Esophagus squamous epithelium (tissue), 5 donors: ENCODE measurements at regions not wholly inside any gene's neighbourhood (a gene's known extent, or its start where the extent isn't known, plus 50 kb on each side); places are given as distances from the start of the nearest gene placed in this dataset.

ENCODE experiments used
- DNase-seq: peaks from one replicate; lab custom pipeline; 2025; lab: John Stamatoyannopoulos, UW
- H3K27ac ChIP-seq, 4 donors: fragments of 200-600 bp; sonication (generic); one replicate each; pipeline ENCODE4 v1.5.1; 2016 to 2019; ENCODE audit warnings: mild to moderate bottlenecking in 1 of 4
- H3K27me3 ChIP-seq, 4 donors: fragments of 200-600 bp; sonication (generic); 1 replicate in 3 of 4; 2 replicates in 1 of 4; pipeline versions ENCODE4 v1.5.1 to v1.6.0; 2017 to 2021; ENCODE audit warnings: antibody characterized with exemption in 1 of 4
- H3K36me3 ChIP-seq, 3 donors: fragments of 200-600 bp; sonication (generic); one replicate each; pipeline ENCODE4 v1.5.1; 2016 to 2019
- H3K4me1 ChIP-seq, 3 donors: fragments of 200-600 bp; sonication (generic); one replicate each; pipeline ENCODE4 v1.5.1; 2017 to 2019
- H3K4me3 ChIP-seq, 4 donors: fragments of 200-600 bp; sonication (generic); 1 replicate in 3 of 4; 2 replicates in 1 of 4; pipeline ENCODE4 v1.5.1; 2016 to 2019; ENCODE audit warnings: mild to moderate bottlenecking in 2 of 4, moderate library complexity in 1 of 4
- H3K9me3 ChIP-seq, 3 donors: fragments of 200-600 bp; sonication (generic); one replicate each; pipeline ENCODE4 v1.5.1; 2016 to 2019
- CTCF ChIP-seq, 6 experiments: fragments of 450-650 bp in 4 of 6; fragments of 200-600 bp in 2 of 6; sonication (generic) in 2 of 6; IDR thresholded peaks; one replicate each; pipeline ENCODE4 v1.5.1; 2016 to 2019; ENCODE audit warnings: antibody characterized with exemption in 6 of 6, mild to moderate bottlenecking in 4 of 6, moderate library complexity in 4 of 6
- POLR2A ChIP-seq, 4 donors: fragments of 450-650 bp; IDR thresholded peaks; one replicate each; pipeline ENCODE4 v1.6.1; 2017; ENCODE audit warnings: antibody characterized with exemption in 4 of 4, mild to moderate bottlenecking in 4 of 4, moderate library complexity in 3 of 4
- WGBS, 2 donors: methylation state at CpG; one replicate each; pipeline ENCODE4 v1.1.5; 2018; 5-methylcytosine and 5-hydroxymethylcytosine counted together
- intact Hi-C: fragments of 100-400 bp; cut with DNase I; formaldehyde crosslinking; loops from one replicate; pipeline ENCODE4 v1.15.0; 2022
- donor health status: DM: yes; HTN: yes; CAD: no.

- no peak overlapping the region for H3K4me3 ChIP-seq
- H3K9me3 ChIP-seq, result peaks cover 0 to 4% (median 0%) of the 10 kb centered on the region in 3 donors
- WGBS, 2 donors, result 47 to 52% methylated on average over 1 of the region's 1 CpG
- H3K4me1 ChIP-seq, result no peaks in the 10 kb centered on the region
- no peaks in the 10 kb centered on the region for H3K36me3 ChIP-seq
- no peak for TF ChIP-seq CTCF (IDR thresholded peaks at IDR 0.05)
- no peak for TF ChIP-seq POLR2A (IDR thresholded peaks at IDR 0.05)
- H3K27ac ChIP-seq, result no peak overlapping the region
- no peak for DNase-seq
- intact Hi-C loops, result no loop called here
- no peaks in the 10 kb centered on the region for H3K27me3 ChIP-seq
Observed at GRCh38 chr21:24179110-24179509, 1428.2 kb downstream of the MRPL39 start.

DNA sequence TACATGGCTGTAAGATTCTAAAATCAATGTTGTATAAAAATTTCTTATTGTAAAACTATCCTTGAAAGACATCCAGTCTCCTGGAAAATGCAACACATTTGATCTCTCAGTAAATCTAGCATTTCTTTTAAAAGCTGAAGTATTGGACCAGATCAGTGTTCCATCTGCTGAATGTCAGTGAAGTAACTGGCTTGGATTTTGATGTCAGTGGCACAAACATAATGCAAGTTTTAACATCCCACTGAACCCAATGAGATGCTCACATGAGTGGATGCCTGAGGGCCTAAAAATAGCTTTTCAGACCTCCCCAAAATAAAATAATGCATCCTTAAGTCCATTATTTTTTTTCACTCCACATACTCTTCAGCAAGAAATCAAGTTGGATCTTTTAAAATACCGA lies 1432.2 kb downstream of the MRPL39 start:
- no peaks in the 10 kb centered on the region for H3K36me3 ChIP-seq
- no peak for TF ChIP-seq POLR2A (IDR thresholded peaks at IDR 0.05)
- TF ChIP-seq CTCF (IDR thresholded peaks at IDR 0.05), result no peak
- no peak for DNase-seq
- H3K9me3 ChIP-seq, result peaks cover 0 to 4% (median 0%) of the 10 kb centered on the region in 3 donors
- intact Hi-C loops, result no loop called here
- WGBS, 2 donors, result 56 to 73% methylated on average over 1 of the region's 1 CpG
- no peak overlapping the region for H3K4me3 ChIP-seq
- H3K4me1 ChIP-seq, result no peaks in the 10 kb centered on the region
- H3K27ac ChIP-seq, result no peak overlapping the region
- no peaks in the 10 kb centered on the region for H3K27me3 ChIP-seq

DNA sequence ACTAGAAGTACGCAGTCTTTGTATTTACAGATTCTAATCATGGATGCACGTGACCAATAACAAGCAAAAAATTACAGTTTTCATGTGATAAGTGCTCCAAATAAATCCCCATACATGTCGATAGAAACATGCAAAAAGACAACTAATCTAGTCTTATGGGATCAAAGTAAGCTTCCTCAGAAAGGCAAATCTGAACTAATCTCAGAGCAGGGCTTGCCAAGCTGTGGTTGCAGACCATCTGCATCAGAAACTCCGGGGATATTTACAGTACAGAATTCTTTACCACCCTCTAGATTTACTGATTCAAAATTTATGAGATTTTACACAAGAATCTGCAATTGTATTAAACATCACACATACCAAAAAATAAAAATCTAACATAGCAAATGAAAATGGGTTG lies 1435.5 kb downstream of the MRPL39 start:
- intact Hi-C loops, result no loop called here
- H3K27me3 ChIP-seq, result no peaks in the 10 kb centered on the region
- no peak for DNase-seq
- H3K36me3 ChIP-seq, result no peaks in the 10 kb centered on the region
- H3K9me3 ChIP-seq, result no peaks in the 10 kb centered on the region
- no peak overlapping the region for H3K4me3 ChIP-seq
- H3K27ac ChIP-seq, result no peak overlapping the region
- TF ChIP-seq CTCF (IDR thresholded peaks at IDR 0.05) (no peak), POLR2A (IDR thresholded peaks at IDR 0.05) (no peak)
- WGBS, 2 donors, result 68 to 70% methylated on average over 4 of the region's 4 CpGs
- no peaks in the 10 kb centered on the region for H3K4me1 ChIP-seq

DNA sequence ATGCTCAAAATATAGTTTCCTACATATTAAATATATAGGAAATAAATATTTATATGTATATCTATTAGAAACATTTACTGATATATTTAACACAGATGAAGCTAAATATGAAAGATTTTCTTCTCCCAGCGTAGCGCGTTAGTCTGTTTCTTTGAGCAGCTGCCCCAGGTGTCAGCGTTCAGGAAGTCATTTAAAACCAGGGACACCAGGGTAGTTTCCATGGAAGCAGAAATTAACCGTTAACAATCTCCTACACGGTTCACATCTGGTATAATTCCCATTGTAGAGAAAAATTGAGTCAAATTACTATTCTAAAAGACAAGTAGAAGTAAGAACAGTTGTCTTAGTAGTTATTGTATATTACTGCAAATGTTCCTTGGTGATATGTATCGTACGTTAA lies 1443.7 kb downstream of the MRPL39 start:
- DNase-seq, result no peak
- Histone ChIP-seq H3K36me3 (no peaks in the 10 kb centered on the region), H3K4me3 (no peak overlapping the region), H3K9me3 (no peaks in the 10 kb centered on the region), H3K4me1 (no peaks in the 10 kb centered on the region), H3K27ac (no peak overlapping the region), H3K27me3 (no peaks in the 10 kb centered on the region)
- intact Hi-C loops, result no loop called here
- no peak for TF ChIP-seq POLR2A (IDR thresholded peaks at IDR 0.05)
- no peak for TF ChIP-seq CTCF (IDR thresholded peaks at IDR 0.05)
- 80 to 89% methylated on average over 8 of the region's 8 CpGs for WGBS, 2 donors

DNA sequence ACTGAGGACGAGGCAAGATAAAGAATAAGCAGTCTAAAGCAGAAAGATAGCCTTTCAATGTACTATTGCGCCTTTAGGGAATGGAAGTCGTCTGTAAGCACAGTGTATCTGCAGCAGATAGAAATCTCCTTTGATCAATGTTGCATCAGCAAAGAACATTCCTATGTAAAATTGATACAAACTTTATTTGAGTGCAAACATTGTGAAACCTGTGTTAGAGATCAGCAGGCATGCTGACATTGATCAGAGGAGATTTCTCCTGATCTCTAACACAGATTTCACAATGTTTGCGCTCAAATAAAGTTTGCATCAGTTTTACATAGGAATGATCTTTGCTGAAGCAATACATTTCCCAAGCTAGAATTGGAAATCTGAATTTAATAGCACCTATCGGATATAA lies 1446.8 kb downstream of the MRPL39 start:
- Histone ChIP-seq H3K36me3 (no peaks in the 10 kb centered on the region), H3K4me3 (no peak overlapping the region), H3K27ac (no peak overlapping the region), H3K4me1 (no peaks in the 10 kb centered on the region), H3K9me3 (no peaks in the 10 kb centered on the region), H3K27me3 (no peaks in the 10 kb centered on the region)
- TF ChIP-seq CTCF (IDR thresholded peaks at IDR 0.05), result no peak
- no peak for TF ChIP-seq POLR2A (IDR thresholded peaks at IDR 0.05)
- intact Hi-C loops, result no loop called here
- no peak for DNase-seq
- 76 to 78% methylated on average over 5 of the region's 5 CpGs for WGBS, 2 donors
